Mucosa of descending colon (tissue), 3 donors: ENCODE measurements at regions not wholly inside any gene's neighbourhood (a gene's known extent, or its start where the extent isn't known, plus 50 kb on each side); places are given as distances from the start of the nearest gene placed in this dataset.
"Not testable (repeated sequence)": the region's sequence is repeated elsewhere in the genome, so short reads cannot be mapped to it uniquely, and the experiment has no call there.

Experiments used
- ATAC-seq: fragments of 200-7000 bp; cut with Tn5 transposase; one replicate; pipeline ENCODE4 v1.9.1; 2020; ENCODE audit warnings: mild to moderate bottlenecking, moderate library complexity
- DNase-seq, 3 donors: peaks; one replicate each; pipeline ENCODE4 v3.0.0-alpha.2; 2020
- H3K36me3 ChIP-seq: fragments of 200-600 bp; one replicate; pipeline ENCODE4 v1.8.0; 2021; ENCODE audit warnings: low read depth, mild to moderate bottlenecking
- H3K4me1 ChIP-seq: fragments of 200-600 bp; one replicate; pipeline ENCODE4 v1.8.0; 2021; ENCODE audit warnings: low read depth, mild to moderate bottlenecking
- H3K4me3 ChIP-seq: fragments of 200-600 bp; one replicate; pipeline ENCODE4 v1.8.0; 2021; ENCODE audit warnings: mild to moderate bottlenecking
- H3K9me3 ChIP-seq: fragments of 200-600 bp; one replicate; pipeline ENCODE4 v1.8.0; 2021; ENCODE audit warnings: mild to moderate bottlenecking
- CTCF ChIP-seq: fragments of 200-600 bp; IDR thresholded peaks from one replicate; pipeline ENCODE4 v1.8.0; 2022; ENCODE audit warnings: antibody characterized with exemption, mild to moderate bottlenecking
- intact Hi-C, 2 donors: fragments of 100-400 bp; cut with DNase I in 1 of 2; cut with micrococcal nuclease in 1 of 2; formaldehyde crosslinking; loops; one replicate each; pipeline versions ENCODE4 v1.11.0 to v1.11.1; 2022; cut with DNase I, micrococcal nuclease
- donor health status: DM: no; HTN: no; CAD: no; lungs with moderate emphysema.
- donor health status: DM: no; HTN: no; CAD: no.
- donor health status: DM: no; HTN: yes; CAD: no.

GRCh38 chr4:11650801-11651596 is 222.3 kb upstream of the HS3ST1 start:
- no peak for DNase-seq
- no peak for TF ChIP-seq CTCF
- intact Hi-C loops: no loop called here

GRCh38 chr4:11647433-11647832 is 218.7 kb upstream of the HS3ST1 start:
- no peaks in the 10 kb centered on the region for H3K4me1 ChIP-seq
- intact Hi-C loops: no loop called here
- no peaks in the 10 kb centered on the region for H3K36me3 ChIP-seq
- no peaks in the 10 kb centered on the region for H3K9me3 ChIP-seq
- no peak overlapping the region for H3K4me3 ChIP-seq
- no peak for TF ChIP-seq CTCF
- no peak for DNase-seq
- no peak for ATAC-seq

More at GRCh38 chr4:11650801-11651596, 222.3 kb upstream of the HS3ST1 start:
- Histone ChIP-seq H3K36me3 (no peaks in the 10 kb centered on the region), H3K4me3 (no peak overlapping the region), H3K9me3 (no peaks in the 10 kb centered on the region), H3K4me1 (no peaks in the 10 kb centered on the region)
- ATAC-seq: no peak

GRCh38 chr4:11643081-11643480 is 214.4 kb upstream of the HS3ST1 start:
- not testable (repeated sequence) for ATAC-seq

GRCh38 chr4:11640584-11640983 is 211.9 kb upstream of the HS3ST1 start:
- ATAC-seq (no peak), DNase-seq (no peak)
- intact Hi-C loops: no loop called here
- Histone ChIP-seq H3K9me3 (no peaks in the 10 kb centered on the region), H3K4me1 (no peaks in the 10 kb centered on the region), H3K4me3 (no peak overlapping the region), H3K36me3 (no peaks in the 10 kb centered on the region)
- TF ChIP-seq CTCF: no peak

More at GRCh38 chr4:11643081-11643480, 214.4 kb upstream of the HS3ST1 start:
- intact Hi-C loops, H3K9me3 ChIP-seq, DNase-seq, H3K36me3 ChIP-seq, H3K4me1 ChIP-seq, H3K4me3 ChIP-seq: not testable (repeated sequence)

- ATAC-seq: no peak
- no peaks in the 10 kb centered on the region for H3K36me3 ChIP-seq
- intact Hi-C loops: no loop called here
These were observed 207.9 kb upstream of the HS3ST1 start for GRCh38 chr4:11636551-11636950.

More at GRCh38 chr4:11636551-11636950, 207.9 kb upstream of the HS3ST1 start:
- Histone ChIP-seq H3K9me3 (no peaks in the 10 kb centered on the region), H3K4me3 (no peak overlapping the region), H3K4me1 (no peaks in the 10 kb centered on the region)
- no peak for TF ChIP-seq CTCF
- no peak for DNase-seq
